ENCODE measurements at regions not wholly inside any gene's neighbourhood (a gene's known extent, or its start where the extent isn't known, plus 50 kb on each side); places are given as distances from the start of the nearest gene placed in this dataset.

- TF ChIP-seq SNAI2 (CRISPR knock-in tag; IDR thresholded peaks at IDR 0.05) (no peak), ARNTL (CRISPR knock-in tag; IDR thresholded peaks at IDR 0.05; ENCODE audit: borderline replicate concordance, low read depth) (no peak), PATZ1 (CRISPR knock-in tag; IDR thresholded peaks at IDR 0.05; ENCODE audit: borderline replicate concordance) (no peak), ZFP3 (CRISPR knock-in tag; IDR thresholded peaks at IDR 0.05) (no peak), ESRRG (CRISPR knock-in tag; IDR thresholded peaks at IDR 0.05) (no peak), TOX (CRISPR knock-in tag; IDR thresholded peaks at IDR 0.05; ENCODE audit: borderline replicate concordance) (no peak), ZFP30 (CRISPR knock-in tag; IDR thresholded peaks at IDR 0.05) (no peak), GLIS3 (CRISPR knock-in tag; IDR thresholded peaks at IDR 0.05) (no peak), RARB (CRISPR knock-in tag; IDR thresholded peaks at IDR 0.05) (no peak), ZNF8 (CRISPR knock-in tag; IDR thresholded peaks at IDR 0.05) (no peak)
- TF ChIP-seq, protein P1, sequence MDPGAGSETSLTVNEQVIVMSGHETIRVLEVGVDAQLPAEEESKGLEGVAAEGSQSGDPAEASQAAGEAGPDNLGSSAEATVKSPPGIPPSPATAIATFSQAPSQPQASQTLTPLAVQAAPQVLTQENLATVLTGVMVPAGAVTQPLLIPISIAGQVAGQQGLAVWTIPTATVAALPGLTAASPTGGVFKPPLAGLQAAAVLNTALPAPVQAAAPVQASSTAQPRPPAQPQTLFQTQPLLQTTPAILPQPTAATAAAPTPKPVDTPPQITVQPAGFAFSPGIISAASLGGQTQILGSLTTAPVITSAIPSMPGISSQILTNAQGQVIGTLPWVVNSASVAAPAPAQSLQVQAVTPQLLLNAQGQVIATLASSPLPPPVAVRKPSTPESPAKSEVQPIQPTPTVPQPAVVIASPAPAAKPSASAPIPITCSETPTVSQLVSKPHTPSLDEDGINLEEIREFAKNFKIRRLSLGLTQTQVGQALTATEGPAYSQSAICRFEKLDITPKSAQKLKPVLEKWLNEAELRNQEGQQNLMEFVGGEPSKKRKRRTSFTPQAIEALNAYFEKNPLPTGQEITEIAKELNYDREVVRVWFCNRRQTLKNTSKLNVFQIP (CRISPR knock-in tag; IDR thresholded peaks at IDR 0.05; ENCODE audit: borderline replicate concordance, low read depth): no peak
- TF ChIP-seq, protein P2, sequence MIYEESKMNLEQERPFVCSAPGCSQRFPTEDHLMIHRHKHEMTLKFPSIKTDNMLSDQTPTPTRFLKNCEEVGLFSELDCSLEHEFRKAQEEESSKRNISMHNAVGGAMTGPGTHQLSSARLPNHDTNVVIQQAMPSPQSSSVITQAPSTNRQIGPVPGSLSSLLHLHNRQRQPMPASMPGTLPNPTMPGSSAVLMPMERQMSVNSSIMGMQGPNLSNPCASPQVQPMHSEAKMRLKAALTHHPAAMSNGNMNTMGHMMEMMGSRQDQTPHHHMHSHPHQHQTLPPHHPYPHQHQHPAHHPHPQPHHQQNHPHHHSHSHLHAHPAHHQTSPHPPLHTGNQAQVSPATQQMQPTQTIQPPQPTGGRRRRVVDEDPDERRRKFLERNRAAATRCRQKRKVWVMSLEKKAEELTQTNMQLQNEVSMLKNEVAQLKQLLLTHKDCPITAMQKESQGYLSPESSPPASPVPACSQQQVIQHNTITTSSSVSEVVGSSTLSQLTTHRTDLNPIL (CRISPR knock-in tag; IDR thresholded peaks at IDR 0.05; ENCODE audit: low read depth): no peak
These were observed 1273.8 kb downstream of the FAM181B start for GRCh38 chr11:81459766-81460306.

Measured in SK-N-SH treated with all-trans-retinoic acid at 6 μM for 48 hours (cell line).